ENCODE measurements at regions not wholly inside any gene's neighbourhood (a gene's known extent, or its start where the extent isn't known, plus 50 kb on each side); places are given as distances from the start of the nearest gene placed in this dataset.

- Histone ChIP-seq H2AFZ (replicated peaks) (peak overlapping the region; percentile 11), H3K27ac (no peak overlapping the region), H3F3A (ENCODE audit: low read depth) (no peaks in the 10 kb centered on the region), H3K27me3 (no peaks in the 10 kb centered on the region), H4K20me1 (ENCODE audit: low read depth) (no peaks in the 10 kb centered on the region), H3K9me3 (ENCODE audit: low read depth) (no peaks in the 10 kb centered on the region), H3K9ac (no peak overlapping the region), H3K4me3 (no peak overlapping the region), H3K4me1 (peaks cover 3% of the 10 kb centered on the region), H3K79me2 (ENCODE audit: low read depth) (no peaks in the 10 kb centered on the region), H3K4me2 (peak overlapping the region; percentile 25), H3K36me3 (no peaks in the 10 kb centered on the region)
- no peaks in the 10 kb centered on the region for H3K36me3 Mint-ChIP-seq
- H3K4me1 Mint-ChIP-seq, result peaks cover 21% of the 10 kb centered on the region
- peak; percentile 21 for DNase-seq (ENCODE audit: low spot score)
- TF ChIP-seq EZH2phosphoT487 (IDR thresholded peaks at IDR 0.05) (no peak), CTCF (IDR thresholded peaks at IDR 0.05) (no peak), EZH2 (IDR thresholded peaks at IDR 0.05) (no peak)
- H3K27ac Mint-ChIP-seq, result no peak overlapping the region
- H3K4me3 Mint-ChIP-seq, result no peak overlapping the region
- H3K27me3 Mint-ChIP-seq (ENCODE audit: insufficient read depth, low read depth), result peaks cover 2% of the 10 kb centered on the region
- H3K9me3 Mint-ChIP-seq, result no peaks in the 10 kb centered on the region
Measured at GRCh38 chr17:12566291-12566690, 99.4 kb upstream of the MYOCD start.

GRCh38 chr17:12567077-12568053 is 98.3 kb upstream of the MYOCD start:
- TF ChIP-seq EZH2 (IDR thresholded peaks at IDR 0.05) (no peak), EZH2phosphoT487 (IDR thresholded peaks at IDR 0.05) (no peak), CTCF (IDR thresholded peaks at IDR 0.05) (no peak)
- no peak overlapping the region for H3K4me3 Mint-ChIP-seq
- Histone ChIP-seq H3K9me3 (ENCODE audit: low read depth) (no peaks in the 10 kb centered on the region), H3K27me3 (no peaks in the 10 kb centered on the region), H2AFZ (replicated peaks) (no peak overlapping the region), H3K27ac (no peak overlapping the region), H3F3A (ENCODE audit: low read depth) (no peaks in the 10 kb centered on the region), H3K4me2 (no peak overlapping the region), H3K9ac (no peak overlapping the region), H3K4me3 (no peak overlapping the region), H3K4me1 (peaks cover 3% of the 10 kb centered on the region), H4K20me1 (ENCODE audit: low read depth) (no peaks in the 10 kb centered on the region), H3K36me3 (no peaks in the 10 kb centered on the region), H3K79me2 (ENCODE audit: low read depth) (no peaks in the 10 kb centered on the region)
- peaks cover 2% of the 10 kb centered on the region for H3K27me3 Mint-ChIP-seq (ENCODE audit: insufficient read depth, low read depth)
- H3K9me3 Mint-ChIP-seq, result no peaks in the 10 kb centered on the region
- H3K27ac Mint-ChIP-seq, result no peak overlapping the region
- H3K4me1 Mint-ChIP-seq, result peaks cover 21% of the 10 kb centered on the region
- H3K36me3 Mint-ChIP-seq, result no peaks in the 10 kb centered on the region
- no peak for DNase-seq (ENCODE audit: low spot score)

GRCh38 chr17:12568358-12569251 is 97.1 kb upstream of the MYOCD start:
- H3K4me3 Mint-ChIP-seq, result no peak overlapping the region
- Histone ChIP-seq H3K9ac (no peak overlapping the region), H3K4me1 (peaks cover 3% of the 10 kb centered on the region), H3K27me3 (no peaks in the 10 kb centered on the region), H3K27ac (no peak overlapping the region), H3K4me3 (no peak overlapping the region), H2AFZ (replicated peaks) (peak overlapping the region; percentile 79), H4K20me1 (ENCODE audit: low read depth) (no peaks in the 10 kb centered on the region), H3K36me3 (no peaks in the 10 kb centered on the region), H3K9me3 (ENCODE audit: low read depth) (no peaks in the 10 kb centered on the region), H3F3A (ENCODE audit: low read depth) (no peaks in the 10 kb centered on the region), H3K79me2 (ENCODE audit: low read depth) (no peaks in the 10 kb centered on the region), H3K4me2 (no peak overlapping the region)
- no peaks in the 10 kb centered on the region for H3K9me3 Mint-ChIP-seq
- TF ChIP-seq CTCF (IDR thresholded peaks at IDR 0.05) (no peak), EZH2 (IDR thresholded peaks at IDR 0.05) (no peak), EZH2phosphoT487 (IDR thresholded peaks at IDR 0.05) (no peak)
- H3K4me1 Mint-ChIP-seq, result peaks cover 21% of the 10 kb centered on the region
- DNase-seq (ENCODE audit: low spot score), result no peak
- H3K36me3 Mint-ChIP-seq, result no peaks in the 10 kb centered on the region
- H3K27ac Mint-ChIP-seq, result no peak overlapping the region
- peaks cover 2% of the 10 kb centered on the region for H3K27me3 Mint-ChIP-seq (ENCODE audit: insufficient read depth, low read depth)

All from neural progenitor cell (in vitro differentiated cells).